ENCODE measurements at regions not wholly inside any gene's neighbourhood (a gene's known extent, or its start where the extent isn't known, plus 50 kb on each side); places are given as distances from the start of the nearest gene placed in this dataset.
"Not testable (repeated sequence)": the region's sequence is repeated elsewhere in the genome, so short reads cannot be mapped to it uniquely, and the experiment has no call there.

DNA sequence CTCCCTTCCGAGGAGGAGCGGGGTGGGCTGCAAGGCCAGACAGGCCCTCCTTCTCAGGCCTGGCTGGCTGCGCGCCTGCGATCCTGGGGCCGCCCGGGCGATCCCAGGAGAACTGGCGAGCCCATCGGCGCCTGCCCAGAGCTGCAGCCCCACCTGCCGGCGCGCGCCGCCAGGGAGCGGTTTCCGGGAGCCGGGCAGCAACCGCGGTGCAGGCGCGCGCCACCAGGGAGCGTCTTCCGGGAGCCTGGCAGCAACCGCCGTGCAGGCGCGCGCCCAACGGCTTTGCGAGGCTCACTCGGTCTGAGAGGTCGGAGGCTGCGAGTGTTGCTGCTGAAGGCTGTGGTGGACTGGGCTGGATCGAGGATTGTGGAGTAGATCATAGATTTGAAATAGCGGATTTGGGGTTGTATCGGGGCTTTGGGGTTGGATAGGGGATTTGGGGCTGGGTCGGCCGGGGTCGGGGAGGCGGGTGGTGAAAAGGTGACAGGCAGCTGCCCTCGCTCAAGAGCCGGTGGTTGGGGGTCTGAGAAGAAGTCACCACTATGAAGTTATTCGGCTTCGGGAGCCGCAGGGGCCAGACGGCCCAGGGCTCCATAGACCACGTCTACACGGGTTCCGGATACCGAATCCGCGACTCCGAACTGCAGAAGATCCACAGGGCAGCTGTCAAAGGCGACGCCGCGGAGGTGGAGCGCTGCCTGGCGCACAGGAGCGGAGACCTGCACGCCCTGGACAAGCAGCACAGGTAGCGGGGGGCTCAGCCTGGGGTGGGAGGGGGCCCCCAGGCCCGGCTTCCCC, 668.9 kb downstream of the SPATA31A6 start:
- TF ChIP-seq, protein P1, sequence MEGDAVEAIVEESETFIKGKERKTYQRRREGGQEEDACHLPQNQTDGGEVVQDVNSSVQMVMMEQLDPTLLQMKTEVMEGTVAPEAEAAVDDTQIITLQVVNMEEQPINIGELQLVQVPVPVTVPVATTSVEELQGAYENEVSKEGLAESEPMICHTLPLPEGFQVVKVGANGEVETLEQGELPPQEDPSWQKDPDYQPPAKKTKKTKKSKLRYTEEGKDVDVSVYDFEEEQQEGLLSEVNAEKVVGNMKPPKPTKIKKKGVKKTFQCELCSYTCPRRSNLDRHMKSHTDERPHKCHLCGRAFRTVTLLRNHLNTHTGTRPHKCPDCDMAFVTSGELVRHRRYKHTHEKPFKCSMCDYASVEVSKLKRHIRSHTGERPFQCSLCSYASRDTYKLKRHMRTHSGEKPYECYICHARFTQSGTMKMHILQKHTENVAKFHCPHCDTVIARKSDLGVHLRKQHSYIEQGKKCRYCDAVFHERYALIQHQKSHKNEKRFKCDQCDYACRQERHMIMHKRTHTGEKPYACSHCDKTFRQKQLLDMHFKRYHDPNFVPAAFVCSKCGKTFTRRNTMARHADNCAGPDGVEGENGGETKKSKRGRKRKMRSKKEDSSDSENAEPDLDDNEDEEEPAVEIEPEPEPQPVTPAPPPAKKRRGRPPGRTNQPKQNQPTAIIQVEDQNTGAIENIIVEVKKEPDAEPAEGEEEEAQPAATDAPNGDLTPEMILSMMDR (IDR thresholded peaks at IDR 0.05; ENCODE audit: partially characterized antibody, unreplicated experiment), result peak; percentile 52
- peak; percentile 83 for DNase-seq
- not testable (repeated sequence) for H3K27me3 Mint-ChIP-seq (ENCODE audit: unreplicated experiment); H3K36me3 Mint-ChIP-seq (ENCODE audit: unreplicated experiment); H3K27ac Mint-ChIP-seq (ENCODE audit: unreplicated experiment); H3K9me3 Mint-ChIP-seq (ENCODE audit: unreplicated experiment); H3K4me1 Mint-ChIP-seq (ENCODE audit: low read depth, unreplicated experiment)
- peak overlapping the region; percentile 85 for H3K4me3 Mint-ChIP-seq (ENCODE audit: unreplicated experiment)

- not testable (repeated sequence) for H3K4me3 Mint-ChIP-seq (ENCODE audit: unreplicated experiment); H3K4me1 Mint-ChIP-seq (ENCODE audit: low read depth, unreplicated experiment); H3K9me3 Mint-ChIP-seq (ENCODE audit: unreplicated experiment); H3K27me3 Mint-ChIP-seq (ENCODE audit: unreplicated experiment); H3K27ac Mint-ChIP-seq (ENCODE audit: unreplicated experiment); DNase-seq; H3K36me3 Mint-ChIP-seq (ENCODE audit: unreplicated experiment)
Measured at GRCh38 chr9:42860133-42860532, 676.7 kb downstream of the SPATA31A6 start.

GRCh38 chr9:42862465-42862864, 679.0 kb downstream of the SPATA31A6 start:
- H3K27ac Mint-ChIP-seq (ENCODE audit: unreplicated experiment); H3K4me1 Mint-ChIP-seq (ENCODE audit: low read depth, unreplicated experiment); H3K36me3 Mint-ChIP-seq (ENCODE audit: unreplicated experiment); DNase-seq; H3K27me3 Mint-ChIP-seq (ENCODE audit: unreplicated experiment); H3K4me3 Mint-ChIP-seq (ENCODE audit: unreplicated experiment); H3K9me3 Mint-ChIP-seq (ENCODE audit: unreplicated experiment): not testable (repeated sequence)
